Neural cell (in vitro differentiated cells): ENCODE measurements at regions not wholly inside any gene's neighbourhood (a gene's known extent, or its start where the extent isn't known, plus 50 kb on each side); places are given as distances from the start of the nearest gene placed in this dataset.

Experiments
- H2AFZ ChIP-seq: fragments of 200-600, 300-800 bp; sonication (generic), shearing (Covaris generic); 2 replicates; pipeline ENCODE4 v1.6.0; 2014; ENCODE audit warnings: low read depth, mild to moderate bottlenecking, antibody characterized with exemption, low read length, moderate library complexity
- H3F3A ChIP-seq: fragments of 200-600 bp; shearing (Covaris generic); 2 replicates; pipeline ENCODE4 v1.6.1; 2016; ENCODE audit warnings: mild to moderate bottlenecking, moderate library complexity, mixed read lengths, antibody characterized with exemption, low read length; ENCODE audit not compliant: insufficient read depth, poor library complexity, severe bottlenecking
- H3K27ac ChIP-seq: fragments of 200-600, 300-800 bp; sonication (generic), shearing (Covaris generic); 2 replicates; pipeline ENCODE4 v1.5.1; 2014; ENCODE audit warnings: mild to moderate bottlenecking, low read length, moderate library complexity
- H3K27me3 ChIP-seq: fragments of 300-800, 200-600 bp; sonication (generic), shearing (Covaris generic); 2 replicates; pipeline ENCODE4 v1.6.0; 2014; ENCODE audit warnings: mild to moderate bottlenecking, low read depth, low read length, moderate library complexity; ENCODE audit not compliant: insufficient read depth
- H3K36me3 ChIP-seq: fragments of 300-800, 200-600 bp; sonication (generic), shearing (Covaris generic); 2 replicates; pipeline ENCODE4 v1.5.1; 2014; ENCODE audit warnings: mild to moderate bottlenecking, antibody characterized with exemption, low read length, moderate library complexity; ENCODE audit not compliant: insufficient read depth
- H3K4me2 ChIP-seq: fragments of 300-800, 200-600 bp; sonication (generic), shearing (Covaris generic); 2 replicates; pipeline ENCODE4 v1.6.0; 2014; ENCODE audit warnings: mild to moderate bottlenecking, low read length
- H3K4me3 ChIP-seq: fragments of 300-800, 200-600 bp; sonication (generic), shearing (Covaris generic); 2 replicates; pipeline ENCODE4 v1.5.1; 2014; ENCODE audit warnings: mild to moderate bottlenecking, low read length, moderate library complexity
- H3K79me2 ChIP-seq: fragments of 200-600 bp; shearing (Covaris generic); replicated peaks from 2 replicates; pipeline ENCODE4 v1.6.0; 2014; ENCODE audit warnings: mild to moderate bottlenecking, low read length, moderate library complexity; ENCODE audit not compliant: insufficient read depth
- H3K9ac ChIP-seq: fragments of 300-800, 200-600 bp; sonication (generic), shearing (Covaris generic); 2 replicates; pipeline ENCODE4 v1.6.1; 2016; ENCODE audit warnings: mild to moderate bottlenecking, low read length, mixed read lengths
- H3K9me2 ChIP-seq: fragments of 200-600 bp; shearing (Covaris generic); 2 replicates; pipeline ENCODE4 v1.6.1; 2016; ENCODE audit warnings: mild to moderate bottlenecking, low read length, mixed read lengths; ENCODE audit not compliant: insufficient read depth
- H3K9me3 ChIP-seq: fragments of 200-600, 300-800 bp; sonication (generic), shearing (Covaris generic); 2 replicates; pipeline ENCODE4 v1.6.1; 2016; ENCODE audit warnings: mild to moderate bottlenecking, mixed run types, low read length, moderate library complexity, mixed read lengths
- H4K20me1 ChIP-seq: fragments of 200-600 bp; shearing (Covaris generic); 2 replicates; pipeline ENCODE4 v1.6.1; 2016; ENCODE audit warnings: mild to moderate bottlenecking, mixed run types; ENCODE audit not compliant: insufficient read depth
- CTCF ChIP-seq: fragments of 450-650 bp; IDR thresholded peaks from 2 replicates; pipeline ENCODE4 v1.5.1; 2014; ENCODE audit warnings: antibody characterized with exemption, mild to moderate bottlenecking, moderate library complexity; ENCODE audit not compliant: poor library complexity, severe bottlenecking
- EP300 ChIP-seq: fragments of 450-650 bp; conservative IDR thresholded peaks from 2 replicates; pipeline ENCODE4 v1.6.1; 2014; ENCODE audit warnings: antibody characterized with exemption, mild to moderate bottlenecking, moderate library complexity; ENCODE audit not compliant: poor library complexity, severe bottlenecking
- EZH2 ChIP-seq: fragments of 200-600, 300-800 bp; shearing (Covaris generic), sonication (generic); IDR thresholded peaks from 2 replicates; pipeline ENCODE4 v1.6.1; 2014; ENCODE audit warnings: antibody characterized with exemption, low read length, borderline replicate concordance, mild to moderate bottlenecking; ENCODE audit not compliant: insufficient read depth, poor library complexity, severe bottlenecking
- MXI1 ChIP-seq: fragments of 450-650 bp; conservative IDR thresholded peaks from 2 replicates; pipeline ENCODE4 v1.6.1; 2014; ENCODE audit warnings: antibody characterized with exemption, mild to moderate bottlenecking; ENCODE audit not compliant: poor library complexity, severe bottlenecking
- POLR2AphosphoS5 ChIP-seq: IDR thresholded peaks from 2 replicates; pipeline ENCODE4 v1.6.1; 2012
- RAD21 ChIP-seq: fragments of 450-650 bp; conservative IDR thresholded peaks from 2 replicates; pipeline ENCODE4 v1.6.1; 2014; ENCODE audit warnings: antibody characterized with exemption, mild to moderate bottlenecking, moderate library complexity
- REST ChIP-seq: IDR thresholded peaks from 2 replicates; pipeline ENCODE4 v1.6.1; 2012; ENCODE audit warnings: borderline replicate concordance
- SMC3 ChIP-seq: fragments of 450-650 bp; conservative IDR thresholded peaks from 2 replicates; pipeline ENCODE4 v1.6.1; 2014; ENCODE audit warnings: antibody characterized with exemption, mild to moderate bottlenecking, moderate library complexity; ENCODE audit not compliant: poor library complexity
- TAF1 ChIP-seq: IDR thresholded peaks from 2 replicates; pipeline ENCODE4 v1.6.1; 2012; ENCODE audit warnings: low read depth

GRCh38 chr2:144931480-144931879 is 411.6 kb upstream of the ZEB2 start:
- H4K20me1 ChIP-seq: no peaks in the 10 kb centered on the region

GRCh38 chr2:144927429-144927828 is 407.5 kb upstream of the ZEB2 start:
- H2AFZ ChIP-seq: no peak overlapping the region
- no peak overlapping the region for H3K4me3 ChIP-seq
- no peaks in the 10 kb centered on the region for H3K9me3 ChIP-seq
- no peaks in the 10 kb centered on the region for H3K79me2 ChIP-seq
- H3K9me2 ChIP-seq: no peaks in the 10 kb centered on the region
- no peak overlapping the region for H3K27ac ChIP-seq
- no peak overlapping the region for H3K4me2 ChIP-seq
- H3K9ac ChIP-seq: no peak overlapping the region
- no peaks in the 10 kb centered on the region for H3F3A ChIP-seq
- no peaks in the 10 kb centered on the region for H3K27me3 ChIP-seq
- no peaks in the 10 kb centered on the region for H3K36me3 ChIP-seq
- no peaks in the 10 kb centered on the region for H4K20me1 ChIP-seq
- no peak for TF ChIP-seq POLR2AphosphoS5
- no peak for TF ChIP-seq MXI1
- no peak for TF ChIP-seq REST
- no peak for TF ChIP-seq EP300
- no peak for TF ChIP-seq RAD21
- no peak for TF ChIP-seq CTCF
- no peak for TF ChIP-seq SMC3

More at GRCh38 chr2:144931480-144931879, 411.6 kb upstream of the ZEB2 start:
- no peak overlapping the region for H3K4me2 ChIP-seq
- no peak overlapping the region for H2AFZ ChIP-seq
- no peak overlapping the region for H3K4me3 ChIP-seq
- H3K79me2 ChIP-seq: no peaks in the 10 kb centered on the region
- no peaks in the 10 kb centered on the region for H3K36me3 ChIP-seq
- H3F3A ChIP-seq: no peaks in the 10 kb centered on the region
- no peaks in the 10 kb centered on the region for H3K9me3 ChIP-seq
- H3K9ac ChIP-seq: no peak overlapping the region
- no peaks in the 10 kb centered on the region for H3K27me3 ChIP-seq
- TF ChIP-seq REST (no peak), SMC3 (no peak), POLR2AphosphoS5 (no peak), MXI1 (no peak), RAD21 (no peak), EP300 (no peak), CTCF (no peak), EZH2 (no peak), TAF1 (no peak)
- no peaks in the 10 kb centered on the region for H3K9me2 ChIP-seq
- H3K27ac ChIP-seq: no peak overlapping the region
